ENCODE measurements at regions not wholly inside any gene's neighbourhood (a gene's known extent, or its start where the extent isn't known, plus 50 kb on each side); places are given as distances from the start of the nearest gene placed in this dataset.

- CTCF ChIA-PET: interaction anchor here (1.3 to 9.5 kb wide), 3 partner anchors 9 to 40 kb away, joined by 3 to 69 read pairs (median 4); no protein-coding TSS in a partner anchor
- FAIRE-seq: no peak
- POLR2A ChIA-PET: no interaction called here
- H3K4me3 ChIP-seq: no peak overlapping the region
- no peak overlapping the region for H3K27ac ChIP-seq
- no peak for TF ChIP-seq MAX (IDR thresholded peaks at IDR 0.05)
- TF ChIP-seq CBX8 (IDR thresholded peaks at IDR 0.05): no peak
- TF ChIP-seq MAFK (IDR thresholded peaks at IDR 0.05; ENCODE audit: partially characterized antibody): no peak
- TF ChIP-seq POLR2AphosphoS2 (conservative IDR thresholded peaks at IDR 0.05; ENCODE audit: low read length): no peak
- no peak for TF ChIP-seq ZFP36 (IDR thresholded peaks at IDR 0.05; ENCODE audit: borderline replicate concordance, partially characterized antibody)
- no peak for TF ChIP-seq PBX3 (IDR thresholded peaks at IDR 0.05)
- no peak for TF ChIP-seq SMC3 (IDR thresholded peaks at IDR 0.05)
- TF ChIP-seq KDM5A (IDR thresholded peaks at IDR 0.05): no peak
- no peak for TF ChIP-seq EP300 (IDR thresholded peaks at IDR 0.05)
- no peak for TF ChIP-seq HOXA7 (CRISPR knock-in tag; IDR thresholded peaks at IDR 0.05)
- TF ChIP-seq ATOH8 (CRISPR knock-in tag; IDR thresholded peaks at IDR 0.05; ENCODE audit: low read depth): no peak
- no peak for ATAC-seq
- H3K4me2 ChIP-seq: no peak overlapping the region
- H3K9me3 ChIP-seq: peaks cover 3% of the 10 kb centered on the region; the same call in 1 of the 3 replicates
- 50% methylated on average over 13 of the region's 13 CpGs for WGBS (ENCODE audit: missing lambda C conversion rate)
- DNase-seq (ENCODE audit: low read depth in 1 of 2, low spot score in 1 of 2): no peak
- no peaks in the 10 kb centered on the region for H3K4me1 ChIP-seq
These were observed 191.8 kb downstream of the RNF144A start for GRCh38 chr2:7108792-7109532.

- Histone ChIP-seq H3K4me3 (no peak overlapping the region), H3K4me1 (no peaks in the 10 kb centered on the region), H3K9me3 (peaks cover 6% of the 10 kb centered on the region; the same call in 1 of the 3 replicates), H3K27ac (no peak overlapping the region), H3K4me2 (no peak overlapping the region)
- DNase-seq (ENCODE audit: low read depth in 1 of 2, low spot score in 1 of 2) (no peak), FAIRE-seq (no peak), ATAC-seq (no peak)
- 49% methylated on average over 6 of the region's 6 CpGs for WGBS (ENCODE audit: missing lambda C conversion rate)
- ChIA-PET CTCF (interaction anchor here (1.6 to 9.5 kb wide), 2 partner anchors 14 to 40 kb away, joined by 3 to 69 read pairs; no protein-coding TSS in a partner anchor), POLR2A (no interaction called here)
- TF ChIP-seq USF2 (IDR thresholded peaks at IDR 0.05) (no peak), JUN (IDR thresholded peaks at IDR 0.05) (no peak), CBX2 (IDR thresholded peaks at IDR 0.05; ENCODE audit: borderline replicate concordance, low read depth) (no peak), GATA3 (IDR thresholded peaks at IDR 0.05; ENCODE audit: borderline replicate concordance) (no peak), MAX (IDR thresholded peaks at IDR 0.05) (no peak), ZFP36 (IDR thresholded peaks at IDR 0.05; ENCODE audit: borderline replicate concordance, partially characterized antibody) (no peak), KDM1A (IDR thresholded peaks at IDR 0.05; ENCODE audit: low read depth) (no peak), NPAS2 (CRISPR knock-in tag; IDR thresholded peaks at IDR 0.05; ENCODE audit: borderline replicate concordance) (no peak), CHD4 (IDR thresholded peaks at IDR 0.05; ENCODE audit: borderline replicate concordance) (no peak), HES2 (IDR thresholded peaks at IDR 0.05) (no peak), ESRRA (IDR thresholded peaks at IDR 0.05; ENCODE audit: borderline replicate concordance, low read length) (no peak), NR3C1 (IDR thresholded peaks at IDR 0.05) (no peak), SMC3 (IDR thresholded peaks at IDR 0.05) (no peak), HEYL (CRISPR knock-in tag; IDR thresholded peaks at IDR 0.05) (no peak), FOSL2 (IDR thresholded peaks at IDR 0.05) (no peak), FOSL2 (CRISPR knock-in tag; IDR thresholded peaks at IDR 0.05) (no peak), HOXB13 (CRISPR knock-in tag; IDR thresholded peaks at IDR 0.05; ENCODE audit: low read depth) (no peak)
These were observed 192.3 kb downstream of the RNF144A start for GRCh38 chr2:7109533-7109885.
